Neuronal stem cell (in vitro differentiated cells): ENCODE measurements at regions not wholly inside any gene's neighbourhood (a gene's known extent, or its start where the extent isn't known, plus 50 kb on each side); places are given as distances from the start of the nearest gene placed in this dataset.

Source experiments
- DNase-seq: peaks from one replicate; pipeline ENCODE4 v3.0.0-alpha.2; 2013; ENCODE audit warnings: low spot score
- H2AFZ ChIP-seq: one replicate; pipeline ENCODE4 v1.6.1; 2013; ENCODE audit warnings: mild to moderate bottlenecking, low read length, inconsistent platforms
- H2AK5ac ChIP-seq: 2 replicates; pipeline ENCODE4 v1.6.1; 2013; ENCODE audit warnings: low read depth, mild to moderate bottlenecking, inconsistent platforms, low read length, moderate library complexity, mixed read lengths
- H2BK120ac ChIP-seq: 2 replicates; pipeline ENCODE4 v1.6.1; 2013; ENCODE audit warnings: low read depth, mild to moderate bottlenecking, inconsistent platforms, low read length, moderate library complexity, mixed read lengths
- H2BK12ac ChIP-seq: one replicate; pipeline ENCODE4 v1.6.1; 2013; ENCODE audit warnings: low read length, inconsistent platforms
- H2BK15ac ChIP-seq: 2 replicates; pipeline ENCODE4 v1.6.1; 2013; ENCODE audit warnings: mild to moderate bottlenecking, low read length, inconsistent platforms, mixed read lengths
- H2BK5ac ChIP-seq: one replicate; pipeline ENCODE4 v1.6.1; 2013; ENCODE audit warnings: inconsistent platforms, mild to moderate bottlenecking, low read length, moderate library complexity
- H3K14ac ChIP-seq: one replicate; pipeline ENCODE4 v1.6.1; 2013; ENCODE audit warnings: low read length, inconsistent platforms
- H3K18ac ChIP-seq: 2 replicates; pipeline ENCODE4 v1.6.1; 2013; ENCODE audit warnings: low read length, inconsistent platforms
- H3K23ac ChIP-seq: 2 replicates; pipeline ENCODE4 v1.6.1; 2013; ENCODE audit warnings: low read depth, mild to moderate bottlenecking, mixed read lengths, low read length, inconsistent platforms; ENCODE audit not compliant: poor library complexity
- H3K27ac ChIP-seq: replicated peaks from 3 replicates; pipeline ENCODE4 v1.5.1; 2013; ENCODE audit warnings: low read length, inconsistent platforms
- H3K27me3 ChIP-seq, 3 experiments: 2 replicates each; pipeline ENCODE4 v1.6.1; 2013; ENCODE audit warnings: low read length in 3 of 3, mild to moderate bottlenecking in 2 of 3, inconsistent platforms in 1 of 3, low read depth in 1 of 3, mixed read lengths in 1 of 3, moderate library complexity in 1 of 3; ENCODE audit not compliant: control insufficient read depth in 3 of 3, insufficient read depth in 3 of 3
- H3K36me3 ChIP-seq, 2 donors: replicated peaks in 1 of 2; 2 replicates each; pipeline ENCODE4 v1.6.1; 2013; ENCODE audit warnings: low read length in 2 of 2; ENCODE audit not compliant: control insufficient read depth in 2 of 2, insufficient read depth in 2 of 2
- H3K4ac ChIP-seq: 2 replicates; pipeline ENCODE4 v1.6.1; 2013; ENCODE audit warnings: inconsistent platforms, mild to moderate bottlenecking, low read length, moderate library complexity
- H3K4me1 ChIP-seq, 2 donors: 1 replicate in 1 of 2; 2 replicates in 1 of 2; pipeline ENCODE4 v1.6.1; 2013; ENCODE audit warnings: low read length in 2 of 2, low read depth in 1 of 2; ENCODE audit not compliant: control insufficient read depth in 2 of 2, insufficient read depth in 1 of 2
- H3K4me2 ChIP-seq: one replicate; pipeline ENCODE4 v1.6.1; 2013; ENCODE audit warnings: mild to moderate bottlenecking, low read length, inconsistent platforms; ENCODE audit not compliant: insufficient read depth, poor library complexity, severe bottlenecking
- H3K4me3 ChIP-seq, 2 donors: 2 replicates each; pipeline ENCODE4 v1.5.1; 2013; ENCODE audit warnings: low read length in 2 of 2, mild to moderate bottlenecking in 2 of 2, inconsistent platforms in 1 of 2, moderate library complexity in 1 of 2
- H3K79me1 ChIP-seq: one replicate; pipeline ENCODE4 v1.6.1; 2013; ENCODE audit warnings: low read depth, mild to moderate bottlenecking, inconsistent platforms, low read length, moderate library complexity
- H3K9ac ChIP-seq: one replicate; pipeline ENCODE4 v1.6.1; 2013; ENCODE audit warnings: mild to moderate bottlenecking, low read depth, low read length, inconsistent platforms; ENCODE audit not compliant: poor library complexity
- H3K9me3 ChIP-seq, 2 donors: replicated peaks in 1 of 2; 2 replicates each; pipeline versions ENCODE3 to v1.6.1; 2013; ENCODE audit warnings: low read length in 2 of 2, mild to moderate bottlenecking in 2 of 2, inconsistent platforms in 1 of 2, low read depth in 1 of 2, mixed read lengths in 1 of 2, moderate library complexity in 1 of 2; ENCODE audit not compliant: control insufficient read depth in 2 of 2, insufficient read depth in 1 of 2
- H4K8ac ChIP-seq: one replicate; pipeline ENCODE4 v1.6.1; 2013; ENCODE audit warnings: low read depth, mild to moderate bottlenecking, inconsistent platforms, low read length, moderate library complexity
- H4K91ac ChIP-seq: one replicate; pipeline ENCODE4 v1.6.1; 2013; ENCODE audit warnings: low read length, low read depth, mild to moderate bottlenecking, inconsistent platforms; ENCODE audit not compliant: poor library complexity
- WGBS, 2 donors: extraction: QIAGEN DNeasy Blood & Tissue Kit; methylation state at CpG; one replicate each; pipeline ENCODE4 v1.1.7; 2013; ENCODE audit warnings: missing lambda C conversion rate in 2 of 2, mixed read lengths in 1 of 2; ENCODE audit not compliant: insufficient read length in 2 of 2, insufficient replicate concordance in 1 of 2; ENCODE audit errors: extremely low coverage in 2 of 2; 5-methylcytosine and 5-hydroxymethylcytosine counted together

DNA sequence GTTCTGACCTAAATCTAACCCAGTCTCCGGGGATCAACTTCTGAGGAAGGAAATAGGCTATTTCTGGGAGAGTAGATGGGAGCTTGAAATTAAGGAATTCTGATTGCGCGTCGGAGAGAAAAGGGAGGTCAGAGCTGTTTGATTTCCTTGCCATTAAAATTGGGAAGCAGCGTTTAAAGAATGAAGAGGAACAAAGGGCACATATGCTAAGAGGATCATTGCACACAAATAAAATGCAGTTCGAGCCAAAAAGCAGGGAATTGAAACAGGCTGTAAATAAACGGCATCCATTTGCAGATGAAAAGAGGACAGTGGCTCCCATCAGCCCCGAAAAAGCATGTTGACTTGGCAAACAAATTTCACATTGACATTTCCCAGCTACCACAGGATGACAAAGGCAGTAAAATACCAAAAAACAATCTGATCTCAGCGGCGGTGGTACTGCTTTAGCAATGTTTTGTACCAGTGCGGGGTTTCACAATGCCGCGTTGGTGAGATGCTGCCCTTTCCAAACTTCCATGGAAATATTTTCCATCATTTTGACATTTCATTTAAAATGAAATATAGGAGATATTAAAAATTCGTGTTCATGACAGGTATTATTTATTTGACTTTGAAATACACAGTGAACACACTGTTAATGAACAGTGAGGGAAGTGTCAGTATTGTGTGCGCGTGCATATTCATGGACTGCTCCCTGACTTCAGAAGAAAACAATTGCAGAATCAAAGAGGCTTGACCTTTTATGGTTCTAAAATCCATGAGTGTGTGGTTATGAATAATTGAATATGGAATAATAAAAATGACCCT lies 108.8 kb downstream of the SQOR start:
- WGBS, 2 donors = no CpG with 5 or more reads among the region's 16 CpGs
- Histone ChIP-seq H3K36me3 (no peaks in the 10 kb centered on the region), H2BK15ac (no peak overlapping the region), H4K91ac (no peak overlapping the region), H3K4ac (no peak overlapping the region), H2BK5ac (no peak overlapping the region), H4K8ac (no peak overlapping the region), H3K4me2 (no peak overlapping the region), H2BK120ac (no peak overlapping the region), H3K27me3 (peaks cover 0 to 2% (median 0%) of the 10 kb centered on the region in 3 experiments), H3K9me3 (no peaks in the 10 kb centered on the region), H3K23ac (no peak overlapping the region), H3K4me3 (no peak overlapping the region), H3K9ac (no peak overlapping the region), H2BK12ac (no peak overlapping the region), H3K4me1 (no peaks in the 10 kb centered on the region), H3K14ac (no peak overlapping the region), H3K27ac (no peak overlapping the region), H2AFZ (no peak overlapping the region), H2AK5ac (no peak overlapping the region), H3K18ac (no peak overlapping the region), H3K79me1 (no peaks in the 10 kb centered on the region)
- DNase-seq = no peak

DNA sequence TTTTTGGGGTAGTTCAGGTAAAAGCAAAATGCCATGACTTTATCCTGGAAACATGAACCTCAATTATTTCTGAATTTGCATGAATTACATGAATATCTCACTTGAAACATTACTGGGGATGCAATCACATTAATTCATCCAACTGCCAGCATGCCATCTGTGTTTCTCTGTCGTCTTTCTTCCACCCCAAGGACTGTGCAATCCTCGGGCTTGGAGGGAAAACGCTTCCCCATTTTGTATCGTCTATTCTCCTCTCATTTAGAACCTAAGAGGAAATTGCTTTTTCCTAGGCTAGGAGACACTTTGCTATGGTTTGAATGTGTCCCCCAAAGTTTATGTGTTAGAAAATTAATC lies 109.4 kb downstream of the SQOR start:
- H3K4me3 ChIP-seq = no peak overlapping the region
- H2BK120ac ChIP-seq = no peak overlapping the region
- H2AFZ ChIP-seq = no peak overlapping the region
- H3K4me1 ChIP-seq = no peaks in the 10 kb centered on the region
- H3K18ac ChIP-seq = no peak overlapping the region
- no peak overlapping the region for H3K27ac ChIP-seq
- no peak overlapping the region for H3K4ac ChIP-seq
- no CpG with 5 or more reads among the region's 4 CpGs for WGBS, 2 donors
- no peaks in the 10 kb centered on the region for H3K79me1 ChIP-seq
- H2BK5ac ChIP-seq = no peak overlapping the region
- no peak overlapping the region for H3K14ac ChIP-seq
- H2BK15ac ChIP-seq = no peak overlapping the region
- no peak overlapping the region for H4K91ac ChIP-seq
- no peak for DNase-seq
- H3K36me3 ChIP-seq = no peaks in the 10 kb centered on the region
- H4K8ac ChIP-seq = no peak overlapping the region
- no peaks in the 10 kb centered on the region for H3K27me3 ChIP-seq
- no peaks in the 10 kb centered on the region for H3K9me3 ChIP-seq
- H2BK12ac ChIP-seq = no peak overlapping the region
- no peak overlapping the region for H2AK5ac ChIP-seq
- no peak overlapping the region for H3K4me2 ChIP-seq
- no peak overlapping the region for H3K23ac ChIP-seq
- H3K9ac ChIP-seq = no peak overlapping the region

DNA sequence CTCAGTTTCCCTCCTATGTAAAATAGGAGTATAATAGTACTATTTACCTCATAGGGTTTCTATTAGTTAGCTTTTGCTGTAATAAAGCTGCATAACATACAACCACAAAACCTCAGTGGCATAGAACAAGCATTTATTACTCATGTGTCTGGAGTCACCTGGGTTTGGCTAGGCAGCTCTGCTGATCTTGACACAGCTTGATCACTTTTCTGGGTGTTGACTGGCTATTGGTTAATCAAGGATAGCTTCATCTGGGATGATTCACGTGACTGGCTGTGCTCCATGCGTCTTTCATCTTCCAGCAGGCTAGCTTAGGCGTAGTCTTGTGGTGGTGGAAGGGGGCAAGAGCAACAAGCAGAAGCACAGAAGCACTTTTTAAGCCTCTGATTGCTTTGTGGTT lies 112.6 kb downstream of the SQOR start:
- no peak overlapping the region for H3K23ac ChIP-seq
- whole genome bisulfite sequencing, 2 donors = no CpG with 5 or more reads among the region's 3 CpGs
- H3K27ac ChIP-seq = no peak overlapping the region
- no peak overlapping the region for H2BK120ac ChIP-seq
- no peak overlapping the region for H3K4ac ChIP-seq
- no peak overlapping the region for H3K14ac ChIP-seq
- no peak overlapping the region for H2BK12ac ChIP-seq
- no peak overlapping the region for H3K18ac ChIP-seq
- no peaks in the 10 kb centered on the region for H3K9me3 ChIP-seq
- no peak overlapping the region for H4K91ac ChIP-seq
- H4K8ac ChIP-seq = no peak overlapping the region
- no peak overlapping the region for H3K4me2 ChIP-seq
- no peaks in the 10 kb centered on the region for H3K27me3 ChIP-seq
- no peak overlapping the region for H2AFZ ChIP-seq
- H2BK15ac ChIP-seq = no peak overlapping the region
- H2AK5ac ChIP-seq = no peak overlapping the region
- H3K36me3 ChIP-seq = no peaks in the 10 kb centered on the region
- H2BK5ac ChIP-seq = no peak overlapping the region
- no peaks in the 10 kb centered on the region for H3K79me1 ChIP-seq
- H3K4me3 ChIP-seq = no peak overlapping the region
- H3K9ac ChIP-seq = no peak overlapping the region
- DNase-seq = no peak
- no peaks in the 10 kb centered on the region for H3K4me1 ChIP-seq

DNA sequence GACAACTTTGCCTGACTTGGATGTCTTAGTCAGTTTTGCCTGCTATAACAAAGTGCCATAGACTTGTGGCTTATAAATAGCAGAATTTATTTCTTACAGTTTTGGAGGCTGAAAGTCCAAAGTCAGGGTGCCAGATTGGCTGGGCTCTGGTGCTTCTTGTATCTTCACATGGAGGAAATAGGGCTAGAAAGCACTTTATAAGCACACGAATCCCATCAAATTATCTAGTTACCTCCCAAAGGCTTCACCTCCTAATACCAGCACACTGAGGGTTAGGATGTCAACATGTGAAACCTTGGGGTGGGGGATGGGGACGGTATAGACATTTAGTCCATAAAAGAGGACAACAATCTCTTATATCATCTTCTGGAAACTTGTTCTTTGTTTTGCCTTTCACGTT lies 116.8 kb downstream of the SQOR start:
- Histone ChIP-seq H3K36me3 (no peaks in the 10 kb centered on the region), H3K9me3 (no peaks in the 10 kb centered on the region), H4K91ac (no peak overlapping the region), H2BK5ac (no peak overlapping the region), H4K8ac (no peak overlapping the region), H3K14ac (no peak overlapping the region), H3K4me1 (no peaks in the 10 kb centered on the region), H2BK15ac (no peak overlapping the region), H3K9ac (no peak overlapping the region), H3K79me1 (no peaks in the 10 kb centered on the region), H2BK12ac (no peak overlapping the region), H3K18ac (no peak overlapping the region), H3K4ac (no peak overlapping the region), H3K4me2 (no peak overlapping the region), H3K27me3 (no peaks in the 10 kb centered on the region), H2BK120ac (no peak overlapping the region), H3K23ac (no peak overlapping the region), H3K4me3 (no peak overlapping the region), H2AK5ac (no peak overlapping the region), H2AFZ (no peak overlapping the region), H3K27ac (no peak overlapping the region)
- no peak for DNase-seq
- WGBS, 2 donors = no CpG with 5 or more reads among the region's 3 CpGs
